ENCODE measurements at regions not wholly inside any gene's neighbourhood (a gene's known extent, or its start where the extent isn't known, plus 50 kb on each side); places are given as distances from the start of the nearest gene placed in this dataset.

DNA sequence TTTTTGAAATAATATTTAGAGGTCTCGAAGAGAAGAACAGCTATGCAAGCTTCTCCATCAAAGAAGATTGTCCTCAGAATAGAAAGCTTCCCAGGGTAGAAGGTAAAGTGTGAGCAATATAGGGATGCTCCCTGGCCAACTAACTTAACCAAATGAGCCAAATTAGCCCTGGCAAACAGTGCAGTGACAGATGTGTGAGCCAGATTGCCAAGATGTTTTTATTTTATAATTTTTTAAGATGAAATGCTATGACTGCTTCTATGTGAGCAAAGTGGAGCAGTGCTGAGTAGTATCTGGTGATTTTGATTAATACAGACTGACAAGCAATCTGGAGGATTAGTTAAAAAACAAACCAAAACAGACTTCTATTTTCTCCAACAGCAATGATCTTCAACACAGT lies 202.1 kb downstream of the NOVA1 start:
- DNase-seq, result no peak

DNA sequence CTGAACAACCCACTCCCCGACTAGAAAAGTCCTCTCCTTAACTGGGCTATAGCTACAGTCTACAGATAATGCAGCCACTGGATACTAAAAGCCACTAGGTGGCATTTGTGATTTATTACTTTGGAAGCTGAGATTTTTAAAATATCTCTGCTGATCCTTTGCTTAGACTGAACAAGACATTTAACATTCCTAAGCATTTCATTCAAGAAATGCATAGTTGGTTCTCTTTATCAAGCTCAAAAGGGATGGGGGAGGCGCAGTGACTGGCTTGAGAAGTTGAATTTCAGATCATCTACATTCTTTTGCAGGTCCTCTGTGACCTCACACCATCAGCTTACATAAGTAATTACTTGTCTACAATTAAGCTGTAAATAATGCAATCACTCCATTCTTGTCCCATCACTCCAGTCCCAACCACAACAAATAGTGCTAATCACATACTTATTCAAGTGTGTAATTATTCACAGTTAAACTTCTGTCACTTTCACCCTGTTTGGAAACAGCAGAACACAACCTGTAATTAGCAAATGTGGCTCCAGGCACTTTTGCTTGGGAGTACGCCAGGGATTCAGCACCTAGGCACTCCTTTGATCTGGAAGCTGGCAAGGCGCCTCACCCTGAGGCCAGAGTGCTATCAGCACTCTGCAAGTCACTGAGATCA lies 203.6 kb downstream of the NOVA1 start:
- peak; percentile 37 for DNase-seq

DNA sequence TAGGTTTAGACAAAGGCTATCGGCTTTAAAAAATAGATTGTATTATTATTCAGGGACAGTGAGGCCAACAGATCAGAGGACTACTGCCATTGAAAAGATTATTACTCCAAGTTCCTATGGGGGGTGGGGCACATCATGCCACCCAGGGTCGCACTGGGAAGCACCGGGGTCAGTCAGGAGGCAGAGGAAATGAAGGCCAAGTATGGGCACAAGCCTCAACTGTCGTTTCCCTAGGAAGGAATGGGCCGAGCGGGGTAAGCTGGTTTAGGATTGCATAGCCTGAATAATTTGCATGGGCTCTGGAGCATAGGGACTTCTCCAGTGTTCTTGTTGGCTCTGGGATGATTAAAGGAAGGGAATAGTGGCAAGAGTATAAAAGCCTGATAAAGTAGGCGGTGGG lies 205.3 kb downstream of the NOVA1 start:
- DNase-seq, result no peak

DNA sequence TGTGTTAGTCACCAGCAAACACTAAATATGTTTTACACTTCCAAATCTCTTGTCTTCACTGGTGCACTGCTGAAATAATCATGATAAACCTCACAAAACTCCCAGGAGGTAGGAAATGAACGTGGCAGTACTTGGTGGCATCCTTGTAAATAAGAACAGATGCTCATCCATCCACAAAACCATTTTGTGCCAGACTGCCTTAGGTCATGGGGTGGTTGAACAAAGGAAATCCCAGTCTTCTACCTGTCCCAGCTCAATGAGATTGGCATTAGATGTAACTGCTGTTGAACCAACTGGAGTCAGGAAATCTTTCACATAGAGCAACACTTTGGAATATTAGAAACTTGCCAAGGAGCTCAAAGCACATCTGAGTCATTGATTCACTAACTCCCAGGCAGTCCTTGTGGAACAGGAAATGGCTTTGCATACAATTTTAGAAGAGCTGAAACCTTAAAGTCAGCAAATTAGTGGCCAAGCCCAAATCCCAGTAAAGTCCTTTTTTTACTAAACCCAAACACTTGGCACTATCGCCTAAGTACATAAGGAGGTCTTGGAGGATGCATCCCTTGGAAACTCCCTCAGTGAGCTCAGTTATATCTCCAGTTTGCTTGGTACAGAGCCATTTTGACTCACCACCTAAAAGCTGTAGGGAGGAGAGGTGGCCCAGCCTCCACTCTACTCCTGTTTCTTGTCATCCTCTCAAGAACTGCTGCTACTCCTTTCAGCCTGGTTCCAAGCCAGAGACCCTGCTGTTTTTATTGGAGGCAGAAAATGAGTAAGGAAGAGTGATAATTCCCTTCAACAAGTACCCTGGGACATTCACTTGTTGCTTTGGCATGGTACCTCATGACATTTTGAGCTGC lies 208.0 kb downstream of the NOVA1 start:
- DNase-seq, result peak; percentile 38

DNA sequence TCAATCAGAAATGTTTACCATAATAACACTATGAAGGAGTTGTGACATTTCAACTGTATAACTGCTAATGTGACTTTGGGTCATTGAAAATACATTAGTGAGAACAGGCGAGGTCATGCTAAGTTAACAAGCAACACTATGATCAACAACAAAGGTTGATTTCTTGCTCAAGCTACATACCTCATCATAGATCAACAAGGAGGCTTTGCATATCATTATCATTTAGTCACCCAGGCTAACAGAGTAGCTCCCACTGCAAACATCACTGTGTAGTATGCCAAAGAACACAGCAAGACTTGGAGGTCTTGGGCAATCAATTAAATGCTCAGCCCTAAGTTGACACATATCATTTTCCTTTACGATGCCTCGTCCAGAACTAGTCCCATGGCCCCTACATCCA lies 212.5 kb downstream of the NOVA1 start:
- no peak for DNase-seq

DNA sequence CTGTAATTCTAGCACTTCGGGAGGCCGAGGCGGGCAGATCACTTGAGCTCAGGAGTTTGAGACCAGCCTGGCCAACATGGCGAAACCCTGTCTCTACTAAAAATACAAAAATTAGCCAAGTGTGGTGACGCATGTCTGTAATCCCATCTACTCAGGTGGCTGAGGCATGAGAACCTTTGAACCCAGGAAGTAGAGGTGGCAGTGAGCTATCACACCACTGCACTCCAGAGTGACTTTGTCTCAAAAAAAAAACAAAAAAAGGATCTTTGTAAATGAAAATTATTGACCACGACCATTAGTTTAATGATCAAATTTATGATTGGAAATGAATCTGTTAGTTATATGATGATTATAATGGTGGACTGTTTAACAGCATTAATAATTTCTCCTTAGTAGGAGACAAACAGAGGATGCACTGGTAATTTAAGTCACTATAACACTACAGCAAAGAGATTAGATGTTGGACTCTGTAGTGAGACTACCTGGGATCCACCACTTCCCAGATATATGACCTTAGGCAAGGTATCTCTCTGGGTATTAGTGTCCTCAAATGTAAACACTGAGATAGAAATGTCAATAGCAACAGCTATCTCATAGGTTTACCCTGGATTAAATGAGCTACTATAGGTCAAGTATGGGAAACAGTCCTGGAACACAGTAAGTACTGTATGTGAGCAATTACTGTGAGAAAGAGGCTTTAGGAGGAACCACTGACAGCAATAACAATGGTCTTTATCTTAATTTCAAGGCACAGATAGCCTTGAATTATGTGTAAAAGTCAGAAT lies 214.7 kb downstream of the NOVA1 start:
- DNase-seq, result no peak

DNA sequence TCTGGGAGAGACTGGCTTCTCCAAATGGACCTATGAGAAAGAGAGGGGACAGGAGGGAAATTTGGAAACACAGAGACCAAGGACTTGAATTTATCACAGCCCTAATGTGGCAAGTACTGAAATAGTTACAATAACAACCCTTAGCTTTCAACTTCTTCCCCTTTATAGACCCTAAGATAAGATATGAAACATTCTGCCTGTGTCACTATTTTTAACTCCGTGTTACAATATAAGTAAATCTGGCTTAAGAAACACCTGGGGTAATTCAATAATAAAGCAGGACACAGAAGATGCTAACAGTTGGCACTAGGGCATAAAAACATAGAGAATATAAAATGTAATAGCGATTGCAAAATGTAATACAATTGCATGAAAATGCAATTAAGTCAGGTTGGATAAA lies 216.4 kb downstream of the NOVA1 start:
- no peak for DNase-seq

DNA sequence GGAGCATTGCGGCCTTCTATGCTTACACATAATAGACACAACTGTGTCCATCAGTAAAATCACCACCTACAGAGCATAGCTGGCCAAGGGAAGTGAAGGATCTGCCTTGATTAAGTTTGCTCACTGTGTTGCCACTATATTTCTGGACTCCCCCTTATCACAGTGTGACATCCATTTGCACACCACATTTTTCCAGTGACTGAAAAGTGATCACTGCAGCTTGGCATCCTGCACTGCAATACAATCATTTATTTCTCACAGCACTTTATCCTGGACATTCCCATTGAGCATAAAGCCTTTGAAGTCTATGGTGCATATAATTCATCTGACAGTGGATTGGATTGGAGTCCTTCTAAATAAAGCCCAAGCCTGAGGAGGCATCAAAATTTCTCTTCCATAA lies 217.2 kb downstream of the NOVA1 start:
- no peak for DNase-seq

DNA sequence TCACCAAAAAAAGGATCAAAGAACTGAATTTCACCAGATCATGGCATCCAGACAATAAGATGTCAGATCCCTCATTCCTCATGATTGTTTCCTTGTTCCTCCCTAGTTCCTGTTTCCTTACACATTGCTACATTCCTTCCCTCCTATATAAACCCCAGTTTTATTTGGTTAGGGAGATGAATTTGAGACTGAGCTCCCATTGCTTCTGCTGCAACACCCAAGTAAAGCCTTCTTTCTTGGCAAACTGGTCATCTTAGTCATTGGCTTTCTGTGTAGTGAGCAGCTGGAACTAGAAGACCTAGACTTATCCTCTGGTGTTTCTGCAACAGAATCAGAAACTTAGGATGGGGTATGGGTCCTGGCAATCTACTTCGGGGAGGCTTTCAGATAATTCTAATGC lies 217.9 kb downstream of the NOVA1 start:
- no peak for DNase-seq

DNA sequence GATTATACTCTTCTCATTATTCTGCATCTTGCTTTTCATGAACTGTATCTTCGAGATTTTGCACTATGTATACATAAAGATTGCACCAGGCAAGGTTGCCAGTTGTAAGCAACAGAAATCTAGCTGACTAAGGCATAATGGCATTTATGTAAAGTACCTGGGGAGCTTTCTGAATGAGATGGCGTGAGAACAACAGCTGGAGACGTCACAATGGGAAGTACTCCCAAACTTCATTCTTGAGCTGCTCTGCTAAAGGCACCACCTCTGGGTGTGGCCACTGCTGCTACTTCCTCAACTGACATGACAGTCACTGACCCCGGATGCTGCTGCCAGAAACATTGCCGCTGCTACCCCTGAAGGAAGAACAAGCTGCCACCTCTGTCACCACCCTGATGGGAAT lies 220.7 kb downstream of the NOVA1 start:
- no peak for DNase-seq

DNA sequence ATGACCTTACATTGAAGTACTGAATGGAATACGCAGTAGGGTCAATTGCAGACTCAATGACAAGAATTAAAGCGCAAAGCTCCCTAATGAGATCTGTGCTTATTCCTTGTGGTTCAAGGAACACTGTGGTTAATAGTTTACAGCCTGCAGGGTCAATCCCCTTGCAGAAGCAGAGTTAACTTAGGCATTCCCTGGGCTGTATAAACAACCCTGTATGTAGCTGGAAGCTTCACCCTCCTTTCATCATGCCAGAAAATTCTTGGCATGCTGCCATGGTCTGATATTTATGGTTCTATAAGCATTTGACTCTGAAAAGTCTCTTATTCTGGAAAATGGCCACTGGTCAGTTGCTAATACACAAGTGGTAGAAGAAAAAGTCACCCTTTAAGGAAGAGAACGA lies 227.7 kb downstream of the NOVA1 start:
- DNase-seq, result no peak

DNA sequence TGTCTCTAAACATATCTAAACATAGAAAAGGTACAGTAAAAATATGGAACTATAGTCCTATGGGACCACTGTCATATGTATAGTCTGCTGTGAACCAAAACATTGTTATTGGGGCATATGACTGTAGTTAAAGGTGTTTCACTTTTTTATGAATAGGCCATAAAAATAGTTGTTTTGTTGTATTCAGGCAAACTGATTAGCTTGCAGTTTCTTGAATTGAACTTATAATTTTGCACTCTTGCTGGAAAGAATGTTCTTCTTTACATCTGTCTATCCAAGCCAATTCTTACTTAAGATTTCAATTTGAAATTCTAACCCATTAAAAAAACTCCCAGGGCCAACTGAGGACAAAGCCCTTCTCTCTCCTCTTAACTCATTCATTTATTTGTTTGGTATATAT lies 234.1 kb downstream of the NOVA1 start:
- no peak for DNase-seq

DNA sequence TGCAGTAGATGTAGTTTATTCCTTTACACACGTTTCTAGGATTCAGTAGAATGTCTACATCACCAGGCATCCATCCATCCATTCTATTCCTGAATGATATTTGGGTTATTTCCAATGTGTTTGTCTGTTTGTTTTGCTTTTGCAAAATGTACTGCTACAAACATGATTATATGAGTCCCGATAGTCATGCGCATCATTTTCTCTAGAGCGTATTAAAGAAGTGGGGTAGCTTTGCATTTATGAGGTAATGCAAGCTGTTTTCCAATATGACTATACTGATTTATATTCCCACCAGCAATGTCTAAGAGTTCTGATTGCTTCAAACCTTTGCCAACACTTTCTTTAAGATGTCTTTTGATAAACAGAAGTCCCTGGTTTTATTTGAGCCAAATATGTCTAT lies 253.2 kb downstream of the NOVA1 start:
- DNase-seq, result no peak

DNA sequence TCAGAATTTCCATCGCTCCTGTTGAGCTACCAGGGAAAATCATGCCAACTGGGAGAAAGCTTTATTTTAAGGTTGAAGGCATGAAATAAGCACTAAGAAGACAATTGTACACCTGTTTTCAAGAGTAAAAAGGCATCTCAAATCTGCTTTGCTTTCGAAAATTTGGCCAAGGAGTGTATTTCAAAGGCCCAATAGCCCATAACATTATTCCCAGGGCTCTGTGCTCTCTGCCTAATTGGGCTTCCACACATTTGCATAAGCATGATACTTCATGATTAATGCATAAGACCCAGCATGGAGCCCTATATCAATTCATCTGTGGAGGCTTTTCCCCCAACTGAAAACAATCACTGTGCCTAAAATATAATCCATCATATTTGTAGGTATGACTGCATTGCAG lies 258.5 kb downstream of the NOVA1 start:
- no peak for DNase-seq

DNA sequence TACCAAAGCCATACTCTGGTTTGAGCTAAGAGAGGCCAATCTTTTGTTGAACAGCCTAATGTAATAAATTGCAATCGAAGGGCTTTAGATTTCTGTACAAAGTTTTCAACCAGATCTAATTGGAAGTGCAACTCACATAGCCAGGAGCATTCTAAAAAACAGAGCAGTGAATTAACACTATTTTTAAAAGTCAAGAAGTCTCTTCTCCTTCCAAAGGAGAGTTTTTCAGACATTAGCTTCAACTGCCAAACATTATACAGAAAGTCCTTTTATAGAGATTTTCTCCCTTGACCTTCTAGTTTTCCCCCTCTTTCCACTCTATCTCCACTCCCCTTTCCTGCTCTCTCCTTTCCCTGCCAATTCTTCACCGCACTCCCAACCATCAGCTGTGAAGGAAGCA lies 259.6 kb downstream of the NOVA1 start:
- no peak for DNase-seq

DNA sequence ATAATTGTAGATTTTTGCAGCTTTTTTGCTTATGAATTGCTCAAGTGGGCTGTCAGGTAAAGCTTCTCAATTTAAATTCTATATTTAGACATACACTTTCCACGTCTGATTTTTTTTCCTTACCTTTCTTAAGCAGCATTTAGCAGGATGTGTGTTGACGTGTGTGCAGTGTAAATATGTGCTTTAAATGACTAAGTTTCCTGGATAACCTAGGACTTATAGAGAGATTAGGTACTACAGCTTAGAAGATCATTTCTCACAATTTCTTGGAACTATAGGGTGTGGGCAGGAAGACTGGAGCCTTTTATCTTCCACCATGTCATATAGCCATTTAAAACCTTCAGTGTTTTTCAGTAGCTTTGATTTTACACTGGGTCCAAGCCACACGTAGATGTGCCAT lies 263.5 kb downstream of the NOVA1 start:
- DNase-seq, result no peak

DNA sequence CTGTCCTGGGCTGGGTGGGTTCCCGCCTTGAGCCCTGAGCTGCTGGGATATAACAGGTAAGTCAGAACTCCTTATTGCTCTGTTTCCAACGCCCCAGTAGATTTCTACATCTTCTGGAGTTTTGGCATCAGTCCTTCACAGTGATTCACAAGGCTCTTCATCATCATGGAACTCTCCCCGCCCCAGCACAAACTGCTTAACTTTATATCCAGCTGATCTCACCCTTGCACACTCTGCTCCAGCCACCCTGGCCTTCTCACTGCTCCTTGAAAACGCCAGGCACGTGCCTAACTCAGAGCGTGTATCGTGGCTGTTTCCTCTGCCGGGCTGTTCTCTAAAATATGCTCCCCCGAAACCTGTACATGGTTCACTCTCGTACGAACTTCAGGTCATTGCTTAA lies 264.9 kb downstream of the NOVA1 start:
- DNase-seq, result peak; percentile 13

DNA sequence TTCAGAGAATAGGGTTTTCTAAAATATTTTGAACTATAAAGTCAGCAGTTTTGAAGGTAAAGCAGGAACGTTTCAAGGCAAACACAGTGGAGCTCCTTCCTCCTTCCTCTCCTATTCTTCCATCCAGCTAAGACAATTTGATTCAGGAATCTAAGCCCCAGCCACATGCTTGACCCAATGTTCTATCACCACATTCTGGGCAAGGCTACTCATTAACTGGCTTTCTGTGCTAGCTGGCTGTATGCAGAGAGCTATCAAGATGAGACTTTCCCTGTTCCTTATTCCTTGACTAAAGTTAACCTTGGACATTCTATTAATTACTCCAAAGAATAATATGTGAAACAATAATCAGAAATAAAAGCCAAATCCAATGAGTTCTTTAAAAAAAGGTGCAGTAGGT lies 266.9 kb downstream of the NOVA1 start:
- DNase-seq, result no peak

DNA sequence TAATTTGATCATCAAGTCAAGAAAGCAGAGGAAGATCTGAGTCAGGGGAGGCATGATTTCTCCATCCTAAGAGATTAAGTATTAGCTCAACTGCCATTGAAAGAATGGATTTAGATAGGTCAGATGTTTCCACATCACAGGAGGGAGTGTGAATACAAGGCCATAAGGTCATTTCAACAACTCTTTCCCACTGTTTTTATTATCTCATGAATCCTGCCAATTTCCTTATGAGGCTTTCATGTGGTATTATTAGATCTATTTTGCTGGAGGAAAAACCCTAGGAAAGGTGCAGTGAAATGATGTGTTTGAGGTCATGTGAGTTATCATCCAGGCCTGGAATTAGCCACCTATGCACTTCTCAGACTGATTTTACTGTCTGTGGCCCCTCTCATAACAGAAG lies 269.0 kb downstream of the NOVA1 start:
- peak; percentile 4 for DNase-seq

DNA sequence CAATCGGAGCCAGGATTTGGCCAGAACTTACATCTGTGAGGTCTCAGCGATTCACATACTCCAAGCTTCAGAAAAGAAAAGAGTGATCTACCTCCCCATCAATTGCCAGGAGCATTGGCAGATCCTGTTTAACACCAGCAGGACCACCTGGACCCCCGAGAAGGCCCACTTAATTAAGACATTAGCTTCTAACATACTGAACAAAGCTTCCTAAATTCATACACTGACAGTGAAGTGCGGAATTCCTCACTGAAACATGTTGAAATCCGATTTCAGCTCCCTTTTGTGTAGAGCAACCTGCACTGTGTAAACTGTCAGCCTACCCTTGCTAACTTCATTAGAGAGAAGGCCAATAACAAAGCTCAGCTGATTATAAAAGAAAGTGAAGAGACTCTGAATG lies 274.0 kb downstream of the NOVA1 start:
- no peak for DNase-seq

DNA sequence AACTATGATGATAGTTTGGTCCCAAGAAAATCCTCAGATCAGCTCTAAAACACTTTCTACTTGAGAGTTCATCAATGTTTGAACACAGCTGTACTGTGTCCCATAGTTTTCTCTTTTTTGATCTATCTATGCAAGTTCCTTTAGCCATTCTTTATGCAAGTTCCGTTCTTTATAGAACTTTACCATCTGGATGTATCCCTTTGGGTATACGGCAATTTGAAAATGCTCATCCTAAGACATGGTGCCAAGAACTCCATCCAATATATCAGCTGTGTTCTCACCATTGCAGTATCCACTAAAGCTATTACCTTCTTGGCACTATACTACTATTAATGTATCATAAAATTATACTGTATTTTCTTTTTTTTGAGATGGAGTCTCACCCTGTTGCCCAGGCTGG lies 276.9 kb downstream of the NOVA1 start:
- DNase-seq, result no peak

DNA sequence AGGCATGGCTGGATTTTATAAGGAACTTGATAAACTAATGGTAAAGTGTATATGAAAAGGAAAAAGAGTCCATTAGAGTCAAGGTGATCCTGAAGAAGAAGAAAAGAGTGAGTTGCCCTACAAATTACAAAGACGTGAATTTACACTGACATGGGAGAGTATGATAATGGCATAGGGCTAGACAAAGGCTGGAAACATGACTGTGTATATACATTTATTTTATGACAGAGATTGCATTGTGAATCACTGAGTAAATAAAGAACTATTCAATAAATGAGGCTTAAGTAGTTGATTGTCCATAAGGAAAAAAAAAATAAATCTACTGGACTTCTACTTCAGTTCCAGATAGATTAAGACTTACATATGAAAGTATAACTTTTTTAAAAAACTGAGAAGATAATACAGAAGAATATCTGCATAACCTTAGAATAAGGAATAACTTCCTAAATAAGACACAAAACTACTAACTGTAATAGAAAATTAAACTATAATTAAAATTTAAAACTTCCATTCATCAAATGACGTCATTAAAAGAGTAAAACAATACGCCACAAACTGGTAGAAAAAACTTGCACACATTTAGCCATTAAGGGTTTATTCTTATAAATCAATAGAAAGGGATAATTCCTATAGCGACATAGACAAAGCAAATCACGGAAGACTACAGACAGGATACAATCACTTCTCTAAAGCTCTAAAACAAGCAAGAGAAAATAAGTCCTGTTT lies 278.5 kb downstream of the NOVA1 start:
- DNase-seq, result no peak

DNA sequence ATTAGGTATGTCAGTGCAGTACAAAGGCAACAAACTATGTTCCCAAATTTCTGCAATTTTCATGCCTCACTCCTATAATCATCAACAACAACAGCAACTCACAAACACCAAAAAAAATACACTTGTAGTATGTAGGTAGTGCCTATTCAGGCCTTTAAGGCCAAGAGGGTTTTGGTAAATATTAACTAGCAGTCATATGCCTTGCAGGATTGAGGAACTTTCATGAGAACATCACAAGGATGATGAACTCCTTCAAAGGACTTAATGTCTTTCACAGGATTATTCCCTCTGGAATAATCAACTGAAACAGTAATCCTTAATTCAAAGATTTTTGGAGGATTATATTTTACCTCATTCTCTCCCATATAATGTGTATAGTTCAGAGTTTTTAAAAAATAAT lies 293.8 kb downstream of the NOVA1 start:
- no peak for DNase-seq

Data from NCI-H226 (cell line).